ENCODE measurements at regions not wholly inside any gene's neighbourhood (a gene's known extent, or its start where the extent isn't known, plus 50 kb on each side); places are given as distances from the start of the nearest gene placed in this dataset.

DNA sequence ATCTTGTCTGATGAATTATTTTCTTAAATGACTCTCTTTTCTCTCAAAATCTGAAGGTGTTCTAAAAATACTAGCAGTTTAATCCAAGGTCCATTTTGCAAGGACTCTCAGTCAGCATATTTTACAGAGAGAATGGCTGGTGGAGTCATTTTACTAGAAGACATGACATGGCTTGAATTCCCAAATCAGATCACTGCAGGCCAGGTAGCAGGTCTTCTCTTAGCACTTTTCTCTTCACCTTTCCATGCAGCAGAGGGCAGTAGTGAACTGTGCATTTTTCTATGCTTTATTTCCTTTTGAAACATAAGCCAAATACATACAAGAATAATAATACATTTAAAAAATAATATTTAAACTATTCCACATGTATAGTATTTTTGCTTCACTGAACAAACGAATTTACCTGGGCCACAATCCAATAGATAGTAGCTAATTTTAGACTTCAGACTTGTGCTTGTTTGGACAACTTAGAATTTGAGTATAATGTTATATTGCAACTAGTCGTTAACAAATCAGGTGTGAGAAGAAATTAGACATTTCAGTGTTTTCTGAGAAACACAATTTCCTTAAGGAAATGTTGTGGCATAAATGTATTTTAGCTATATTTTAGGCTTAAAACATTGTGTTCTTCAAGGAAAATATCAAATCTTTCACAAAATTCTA is 289.4 kb upstream of the DAB2 start:
- H3K4me3 ChIP-seq (ENCODE audit: insufficient read depth, low read depth, low read length) = no peak overlapping the region
- 53 to 100% methylated on average over 1 to 2 of the region's 2 CpGs for WGBS, 2 experiments
- H3K27ac ChIP-seq (ENCODE audit: insufficient read depth, low read depth, low read length, poor library complexity, severe bottlenecking) = no peak overlapping the region
- no peaks in the 10 kb centered on the region for H3K9me3 ChIP-seq (ENCODE audit: control insufficient read depth, low read length)
- no peaks in the 10 kb centered on the region for H3K27me3 ChIP-seq (ENCODE audit: control insufficient read depth, insufficient read depth, low read length, poor library complexity, severe bottlenecking)
- H3K4me1 ChIP-seq (ENCODE audit: control insufficient read depth, insufficient read depth, low read length) = no peaks in the 10 kb centered on the region
- H3K36me3 ChIP-seq (ENCODE audit: control insufficient read depth, insufficient read depth, low read length) = no peaks in the 10 kb centered on the region

DNA sequence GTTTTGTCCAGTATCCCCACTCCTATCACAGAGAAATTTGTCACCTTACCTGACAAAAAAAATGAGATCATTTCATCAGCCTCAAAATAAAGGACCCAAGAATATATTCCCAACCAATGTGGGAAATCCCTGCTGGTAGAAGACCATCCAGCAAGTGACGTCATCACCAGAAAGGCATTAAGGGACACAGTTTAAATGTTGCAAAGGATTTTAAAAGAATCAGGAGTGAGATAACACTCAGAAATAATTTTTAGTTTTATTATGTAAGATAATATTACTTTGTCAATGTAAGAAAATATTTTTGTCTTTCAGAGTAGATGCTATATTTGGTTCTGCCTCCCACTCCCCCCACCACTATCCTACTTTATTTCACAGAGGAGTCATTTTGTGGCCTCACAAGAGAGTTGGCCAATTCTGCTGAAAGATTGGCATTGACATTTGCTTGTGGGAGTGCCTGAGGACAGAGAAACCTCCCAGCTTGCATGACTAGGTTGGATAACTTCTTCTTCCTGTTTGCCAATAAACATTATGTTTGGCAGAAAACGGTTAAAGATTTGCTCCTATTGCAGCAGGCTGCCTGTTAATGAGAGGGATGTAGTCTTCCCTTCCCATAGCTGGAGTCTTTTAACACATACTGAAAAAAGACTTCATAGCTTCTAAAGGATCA is 288.6 kb upstream of the DAB2 start:
- Histone ChIP-seq H3K4me1 (ENCODE audit: control insufficient read depth, insufficient read depth, low read length) (no peaks in the 10 kb centered on the region), H3K4me3 (ENCODE audit: insufficient read depth, low read depth, low read length) (no peak overlapping the region), H3K36me3 (ENCODE audit: control insufficient read depth, insufficient read depth, low read length) (no peaks in the 10 kb centered on the region), H3K9me3 (ENCODE audit: control insufficient read depth, low read length) (no peaks in the 10 kb centered on the region), H3K27me3 (ENCODE audit: control insufficient read depth, insufficient read depth, low read length, poor library complexity, severe bottlenecking) (no peaks in the 10 kb centered on the region), H3K27ac (ENCODE audit: insufficient read depth, low read depth, low read length, poor library complexity, severe bottlenecking) (no peak overlapping the region)
- WGBS, 2 experiments = 84 to 95% methylated on average over 2 of the region's 2 CpGs

DNA sequence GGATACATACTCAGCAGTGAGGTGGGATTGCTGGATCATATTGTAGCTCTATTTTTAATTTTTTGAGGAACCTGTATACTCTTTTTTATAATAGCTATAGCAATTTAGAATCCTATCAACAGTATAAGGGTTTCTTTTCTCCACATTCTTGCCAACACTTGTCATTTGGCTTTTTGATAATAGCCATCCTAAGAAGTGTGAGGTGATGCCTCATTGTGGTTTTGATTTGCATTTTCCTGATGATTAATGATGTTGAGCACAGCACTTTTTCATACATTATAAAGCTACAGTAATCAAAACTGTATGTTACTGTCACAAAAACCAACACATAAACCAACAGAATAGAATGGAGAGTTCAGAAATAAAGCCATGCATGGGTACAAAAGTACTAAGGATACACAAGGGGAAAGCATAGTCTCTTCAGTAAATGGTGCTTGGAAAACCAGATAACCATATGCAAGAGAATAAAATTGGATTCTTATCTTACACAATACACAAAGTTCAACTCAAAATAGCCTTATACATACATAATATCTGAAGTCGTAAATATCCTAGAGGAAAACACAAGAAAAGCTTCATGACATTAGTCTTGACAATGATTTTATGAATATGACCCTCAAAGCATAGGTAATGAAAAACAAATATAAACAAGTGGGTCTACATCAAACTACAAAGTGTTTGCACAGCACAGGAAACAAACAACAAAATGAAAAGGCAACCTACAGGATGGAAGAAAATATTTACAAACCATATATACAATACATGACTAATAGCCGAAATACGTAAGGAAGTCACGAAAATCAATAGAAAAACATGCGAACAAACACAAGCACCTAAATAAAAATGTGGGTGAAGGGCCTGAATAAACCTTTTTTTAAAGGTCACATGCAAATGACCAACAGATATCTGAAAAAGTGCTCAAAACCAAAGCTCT is 287.8 kb upstream of the DAB2 start:
- Histone ChIP-seq H3K9me3 (ENCODE audit: control insufficient read depth, low read length) (no peaks in the 10 kb centered on the region), H3K4me3 (ENCODE audit: insufficient read depth, low read depth, low read length) (no peak overlapping the region), H3K36me3 (ENCODE audit: control insufficient read depth, insufficient read depth, low read length) (no peaks in the 10 kb centered on the region), H3K27me3 (ENCODE audit: control insufficient read depth, insufficient read depth, low read length, poor library complexity, severe bottlenecking) (no peaks in the 10 kb centered on the region), H3K27ac (ENCODE audit: insufficient read depth, low read depth, low read length, poor library complexity, severe bottlenecking) (no peak overlapping the region), H3K4me1 (ENCODE audit: control insufficient read depth, insufficient read depth, low read length) (no peaks in the 10 kb centered on the region)
- WGBS, 2 experiments = 94 to 100% methylated on average over 5 of the region's 5 CpGs

DNA sequence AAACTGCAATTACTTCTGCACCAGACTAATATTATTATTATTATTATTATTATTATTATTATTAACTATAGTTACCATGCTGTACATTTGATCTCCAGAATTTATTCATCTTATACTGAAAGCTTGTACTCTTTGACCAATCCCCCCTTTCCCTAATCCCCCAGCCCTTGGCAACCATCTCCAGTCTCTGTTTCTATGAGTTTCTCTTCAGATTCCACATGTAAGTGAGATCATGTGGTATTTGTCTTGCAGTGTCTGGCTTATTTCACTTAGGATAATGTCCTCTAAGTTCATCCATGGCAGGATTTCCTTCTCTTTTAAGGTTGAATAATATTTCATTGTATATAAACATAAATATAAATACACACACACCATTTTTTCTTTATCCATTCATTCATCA is 287.0 kb upstream of the DAB2 start:
- Histone ChIP-seq H3K27ac (ENCODE audit: insufficient read depth, low read depth, low read length, poor library complexity, severe bottlenecking) (no peak overlapping the region), H3K4me3 (ENCODE audit: insufficient read depth, low read depth, low read length) (no peak overlapping the region), H3K36me3 (ENCODE audit: control insufficient read depth, insufficient read depth, low read length) (no peaks in the 10 kb centered on the region), H3K27me3 (ENCODE audit: control insufficient read depth, insufficient read depth, low read length, poor library complexity, severe bottlenecking) (no peaks in the 10 kb centered on the region), H3K4me1 (ENCODE audit: control insufficient read depth, insufficient read depth, low read length) (no peaks in the 10 kb centered on the region), H3K9me3 (ENCODE audit: control insufficient read depth, low read length) (no peaks in the 10 kb centered on the region)

DNA sequence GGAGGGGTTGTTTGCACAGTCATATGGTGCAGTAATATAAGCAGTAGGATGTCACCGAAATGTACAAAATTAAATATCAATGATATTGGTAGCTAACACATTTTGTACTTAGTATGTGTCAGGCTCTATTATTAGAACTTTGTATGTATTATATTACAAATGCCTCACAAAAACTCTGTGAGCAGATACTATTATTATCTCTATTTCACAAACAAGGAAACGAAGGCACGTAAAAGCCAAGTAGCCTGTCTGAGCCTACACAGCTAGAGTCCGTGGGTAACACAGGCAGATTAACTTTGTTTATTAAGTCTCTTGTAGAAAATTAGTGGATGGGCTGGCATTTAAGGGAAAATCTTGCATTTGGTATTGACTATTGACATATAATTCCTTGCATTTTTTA is 284.3 kb upstream of the DAB2 start:
- Histone ChIP-seq H3K4me3 (ENCODE audit: insufficient read depth, low read depth, low read length) (no peak overlapping the region), H3K27ac (ENCODE audit: insufficient read depth, low read depth, low read length, poor library complexity, severe bottlenecking) (no peak overlapping the region), H3K27me3 (ENCODE audit: control insufficient read depth, insufficient read depth, low read length, poor library complexity, severe bottlenecking) (no peaks in the 10 kb centered on the region), H3K36me3 (ENCODE audit: control insufficient read depth, insufficient read depth, low read length) (no peaks in the 10 kb centered on the region), H3K9me3 (ENCODE audit: control insufficient read depth, low read length) (no peaks in the 10 kb centered on the region), H3K4me1 (ENCODE audit: control insufficient read depth, insufficient read depth, low read length) (no peaks in the 10 kb centered on the region)
- WGBS, 2 experiments = 92 to 97% methylated on average over 3 to 4 of the region's 4 CpGs

DNA sequence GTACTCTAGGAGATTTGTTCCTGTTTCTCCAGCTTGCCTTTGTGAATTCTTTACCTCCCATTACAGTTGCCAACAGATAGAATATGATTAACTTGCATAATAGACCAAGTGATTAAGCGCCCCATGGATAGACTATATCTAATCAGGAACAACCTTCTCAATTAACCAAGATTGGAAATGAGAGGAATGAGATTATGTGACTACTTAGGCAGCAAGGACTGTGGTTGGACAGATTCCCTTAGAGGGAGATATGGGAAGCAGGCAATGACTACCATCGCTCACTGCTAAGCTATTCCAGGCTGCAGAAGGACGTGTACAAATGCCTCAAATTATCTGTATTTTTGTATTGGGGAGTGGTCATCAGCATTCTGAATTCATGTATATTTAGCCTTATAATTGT is 278.1 kb upstream of the DAB2 start:
- WGBS, 2 experiments = 73 to 99% methylated on average over 2 to 3 of the region's 3 CpGs
- Histone ChIP-seq H3K27me3 (ENCODE audit: control insufficient read depth, insufficient read depth, low read length, poor library complexity, severe bottlenecking) (no peaks in the 10 kb centered on the region), H3K4me1 (ENCODE audit: control insufficient read depth, insufficient read depth, low read length) (no peaks in the 10 kb centered on the region), H3K27ac (ENCODE audit: insufficient read depth, low read depth, low read length, poor library complexity, severe bottlenecking) (no peak overlapping the region), H3K36me3 (ENCODE audit: control insufficient read depth, insufficient read depth, low read length) (no peaks in the 10 kb centered on the region), H3K9me3 (ENCODE audit: control insufficient read depth, low read length) (no peaks in the 10 kb centered on the region), H3K4me3 (ENCODE audit: insufficient read depth, low read depth, low read length) (no peak overlapping the region)

DNA sequence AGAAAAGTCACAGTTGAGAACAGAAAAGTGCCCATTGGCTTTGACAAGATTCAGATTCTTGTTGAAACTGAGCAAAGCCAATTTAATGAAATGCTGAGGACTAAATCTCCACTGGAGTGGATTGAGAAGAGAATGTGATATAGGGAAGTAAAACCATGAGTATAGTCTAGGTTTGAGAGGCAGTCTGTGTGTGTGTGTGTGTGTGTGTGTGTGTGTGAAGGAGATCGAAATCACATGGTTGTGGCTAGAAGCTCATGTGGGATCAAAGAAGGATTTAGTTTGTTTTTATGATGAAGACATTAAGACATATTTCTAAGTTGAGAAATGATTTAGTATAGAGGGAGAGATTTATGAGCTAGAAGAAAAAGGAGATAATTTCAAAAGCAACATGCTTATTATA is 275.7 kb upstream of the DAB2 start:
- H3K9me3 ChIP-seq (ENCODE audit: control insufficient read depth, low read length) = no peaks in the 10 kb centered on the region
- no peak overlapping the region for H3K4me3 ChIP-seq (ENCODE audit: insufficient read depth, low read depth, low read length)
- WGBS, 2 experiments = 67 to 83% methylated on average over 1 of the region's 1 CpG
- H3K27me3 ChIP-seq (ENCODE audit: control insufficient read depth, insufficient read depth, low read length, poor library complexity, severe bottlenecking) = no peaks in the 10 kb centered on the region
- no peak overlapping the region for H3K27ac ChIP-seq (ENCODE audit: insufficient read depth, low read depth, low read length, poor library complexity, severe bottlenecking)
- no peaks in the 10 kb centered on the region for H3K36me3 ChIP-seq (ENCODE audit: control insufficient read depth, insufficient read depth, low read length)
- no peaks in the 10 kb centered on the region for H3K4me1 ChIP-seq (ENCODE audit: control insufficient read depth, insufficient read depth, low read length)

DNA sequence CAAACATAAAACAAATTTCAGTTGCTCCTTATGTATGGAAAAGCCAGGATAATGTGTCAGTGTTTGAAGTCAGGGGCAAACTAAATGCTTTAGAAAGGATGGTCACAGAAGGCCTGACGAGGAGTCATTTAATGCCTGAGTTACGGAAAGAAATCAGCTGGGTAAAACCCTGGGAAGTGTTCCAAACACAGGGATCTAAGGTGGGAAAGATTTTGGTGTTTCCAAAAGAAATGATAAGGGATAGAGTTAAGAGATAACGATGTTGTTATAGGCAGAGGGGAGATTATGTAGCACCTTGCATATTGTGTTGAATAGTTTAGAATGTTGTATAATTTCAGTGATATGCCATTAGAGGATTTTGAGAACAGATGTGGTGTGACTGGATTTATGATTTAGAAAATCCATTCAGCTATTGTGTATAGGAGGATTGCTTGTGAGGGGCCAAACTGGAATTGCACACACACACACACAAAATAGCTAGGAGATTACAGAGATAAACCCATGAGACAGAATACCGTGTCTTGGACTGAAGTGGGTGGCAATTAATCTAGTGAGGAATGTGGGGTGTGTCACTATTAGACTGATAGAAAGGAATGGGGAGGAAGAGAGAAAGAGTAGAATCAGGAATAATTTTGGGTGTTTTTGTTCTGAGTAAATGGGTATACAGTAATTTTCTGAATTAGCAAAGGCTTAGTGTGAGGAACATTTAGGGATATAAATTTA is 274.2 kb upstream of the DAB2 start:
- WGBS, 2 experiments = 92 to 94% methylated on average over 4 of the region's 4 CpGs
- H3K4me3 ChIP-seq (ENCODE audit: insufficient read depth, low read depth, low read length) = no peak overlapping the region

DNA sequence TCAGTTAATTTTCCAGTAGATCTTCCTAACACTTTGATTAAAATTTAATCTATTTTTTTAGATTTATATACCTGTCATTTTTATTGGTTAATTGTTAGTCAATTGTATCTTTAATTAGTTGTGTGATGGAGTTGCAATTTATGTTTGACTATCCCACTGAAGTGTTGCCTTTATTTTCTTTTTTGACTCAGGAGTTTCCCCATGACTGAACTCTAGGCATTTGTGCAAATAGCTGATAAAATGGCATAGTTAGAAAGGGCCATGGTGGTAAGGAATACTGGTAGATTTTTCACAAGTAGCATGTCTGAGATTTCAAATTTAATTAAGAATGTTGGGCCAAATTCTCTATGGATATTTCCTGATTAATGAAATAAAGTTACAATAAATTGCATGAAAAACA is 273.1 kb upstream of the DAB2 start:
- no peaks in the 10 kb centered on the region for H3K36me3 ChIP-seq (ENCODE audit: control insufficient read depth, insufficient read depth, low read length)
- H3K27ac ChIP-seq (ENCODE audit: insufficient read depth, low read depth, low read length, poor library complexity, severe bottlenecking) = no peak overlapping the region
- H3K27me3 ChIP-seq (ENCODE audit: control insufficient read depth, insufficient read depth, low read length, poor library complexity, severe bottlenecking) = no peaks in the 10 kb centered on the region
- no peak overlapping the region for H3K4me3 ChIP-seq (ENCODE audit: insufficient read depth, low read depth, low read length)
- H3K9me3 ChIP-seq (ENCODE audit: control insufficient read depth, low read length) = no peaks in the 10 kb centered on the region
- H3K4me1 ChIP-seq (ENCODE audit: control insufficient read depth, insufficient read depth, low read length) = no peaks in the 10 kb centered on the region

More for the DNA sequence above, 274.2 kb upstream of the DAB2 start:
- no peak overlapping the region for H3K27ac ChIP-seq (ENCODE audit: insufficient read depth, low read depth, low read length, poor library complexity, severe bottlenecking)
- H3K36me3 ChIP-seq (ENCODE audit: control insufficient read depth, insufficient read depth, low read length) = no peaks in the 10 kb centered on the region
- H3K9me3 ChIP-seq (ENCODE audit: control insufficient read depth, low read length) = no peaks in the 10 kb centered on the region
- H3K27me3 ChIP-seq (ENCODE audit: control insufficient read depth, insufficient read depth, low read length, poor library complexity, severe bottlenecking) = no peaks in the 10 kb centered on the region
- no peaks in the 10 kb centered on the region for H3K4me1 ChIP-seq (ENCODE audit: control insufficient read depth, insufficient read depth, low read length)

Data from ectodermal cell (in vitro differentiated cells).